OCI-LY1 (cell line): ENCODE measurements at regions not wholly inside any gene's neighbourhood (a gene's known extent, or its start where the extent isn't known, plus 50 kb on each side); places are given as distances from the start of the nearest gene placed in this dataset.

Experiments used
- H2AFZ ChIP-seq: fragments of 200-600 bp; sonication (generic), shearing (Covaris generic); 2 replicates; pipeline ENCODE4 v1.6.0; 2014; ENCODE audit warnings: antibody characterized with exemption, mild to moderate bottlenecking, low read length
- H3F3A ChIP-seq: fragments of 200-600 bp; sonication (generic), shearing (Covaris generic); 2 replicates; pipeline ENCODE4 v1.6.0; 2014; ENCODE audit warnings: mild to moderate bottlenecking, antibody characterized with exemption, low read length, moderate library complexity; ENCODE audit not compliant: insufficient read depth
- H3K27ac ChIP-seq: fragments of 200-600 bp; sonication (generic); 2 replicates; pipeline ENCODE4 v1.5.1; 2014; ENCODE audit warnings: low read length, mixed run types, mild to moderate bottlenecking, low read depth; ENCODE audit not compliant: poor library complexity, severe bottlenecking
- H3K27me3 ChIP-seq: fragments of 200-600 bp; sonication (generic); 2 replicates; pipeline ENCODE4 v1.6.0; 2014; ENCODE audit warnings: antibody characterized with exemption, mild to moderate bottlenecking, low read length, moderate library complexity; ENCODE audit not compliant: insufficient read depth
- H3K36me3 ChIP-seq: fragments of 200-600 bp; sonication (generic); 2 replicates; pipeline ENCODE4 v1.6.1; 2014; ENCODE audit warnings: mild to moderate bottlenecking, antibody characterized with exemption, low read length, moderate library complexity, mixed read lengths; ENCODE audit not compliant: insufficient read depth
- H3K4me1 ChIP-seq: fragments of 200-600 bp; sonication (generic); 2 replicates; pipeline ENCODE4 v1.5.1; 2014; ENCODE audit warnings: mild to moderate bottlenecking, low read length, moderate library complexity; ENCODE audit not compliant: insufficient read depth, severe bottlenecking
- H3K4me2 ChIP-seq: fragments of 200-600 bp; sonication (generic), shearing (Covaris generic); 2 replicates; pipeline ENCODE4 v1.6.1; 2014; ENCODE audit warnings: low read length
- H3K4me3 ChIP-seq: fragments of 200-600 bp; sonication (generic); 2 replicates; pipeline ENCODE4 v1.5.1; 2014; ENCODE audit warnings: low read length, low read depth, mild to moderate bottlenecking, mixed read lengths; ENCODE audit not compliant: poor library complexity, severe bottlenecking
- H3K79me2 ChIP-seq: fragments of 200-600 bp; shearing (Covaris generic); 2 replicates; pipeline ENCODE4 v1.6.1; 2016; ENCODE audit warnings: mixed run types, low read length, mixed read lengths; ENCODE audit not compliant: insufficient read depth
- H3K9ac ChIP-seq: fragments of 200-600 bp; sonication (generic), shearing (Covaris generic); 2 replicates; pipeline ENCODE4 v1.6.1; 2014; ENCODE audit warnings: mild to moderate bottlenecking, low read length, mixed read lengths
- H3K9me2 ChIP-seq: fragments of 200-600 bp; sonication (generic), shearing (Covaris generic); 2 replicates; pipeline ENCODE4 v1.6.1; 2014; ENCODE audit warnings: low read depth, mild to moderate bottlenecking, low read length, mixed read lengths
- H3K9me3 ChIP-seq: fragments of 200-600 bp; shearing (Covaris generic); 2 replicates; pipeline ENCODE4 v1.6.1; 2014; ENCODE audit warnings: low read length, mixed read lengths
- H4K20me1 ChIP-seq: fragments of 200-600 bp; sonication (generic), shearing (Covaris generic); 2 replicates; pipeline ENCODE4 v1.6.0; 2016; ENCODE audit warnings: mild to moderate bottlenecking, low read length; ENCODE audit not compliant: insufficient read depth
- CTCF ChIP-seq: fragments of 200-600 bp; sonication (generic), shearing (Covaris generic); IDR thresholded peaks from 2 replicates; pipeline ENCODE4 v1.5.1; 2017; ENCODE audit warnings: mild to moderate bottlenecking, antibody characterized with exemption, low read length, moderate library complexity, mixed read lengths
- EZH2 ChIP-seq: fragments of 200-600 bp; sonication (generic), shearing (Covaris generic); IDR thresholded peaks from 2 replicates; pipeline ENCODE4 v1.8.0; 2017; ENCODE audit warnings: borderline replicate concordance, mixed run types, mild to moderate bottlenecking, antibody characterized with exemption, low read length, moderate library complexity, mixed read lengths

- Histone ChIP-seq H3K27ac (no peak overlapping the region), H3F3A (no peaks in the 10 kb centered on the region), H3K4me1 (no peaks in the 10 kb centered on the region), H2AFZ (no peak overlapping the region), H3K9ac (no peak overlapping the region), H3K27me3 (no peaks in the 10 kb centered on the region), H4K20me1 (no peaks in the 10 kb centered on the region), H3K9me2 (no peaks in the 10 kb centered on the region), H3K4me2 (no peak overlapping the region), H3K79me2 (no peaks in the 10 kb centered on the region), H3K36me3 (no peaks in the 10 kb centered on the region), H3K9me3 (no peaks in the 10 kb centered on the region), H3K4me3 (no peak overlapping the region)
- no peak for TF ChIP-seq CTCF
- TF ChIP-seq EZH2, result no peak
Measured at GRCh38 chr5:28580616-28581015, 1542.2 kb upstream of the CDH9 start.

- no peaks in the 10 kb centered on the region for H3F3A ChIP-seq
- no peaks in the 10 kb centered on the region for H3K9me2 ChIP-seq
- H3K4me1 ChIP-seq, result no peaks in the 10 kb centered on the region
- H3K27me3 ChIP-seq, result no peaks in the 10 kb centered on the region
- no peaks in the 10 kb centered on the region for H3K36me3 ChIP-seq
- H3K27ac ChIP-seq, result no peak overlapping the region
- no peaks in the 10 kb centered on the region for H4K20me1 ChIP-seq
- no peak overlapping the region for H3K9ac ChIP-seq
- TF ChIP-seq EZH2 (no peak), CTCF (peak; percentile 39)
- no peaks in the 10 kb centered on the region for H3K9me3 ChIP-seq
- H3K4me3 ChIP-seq, result no peak overlapping the region
- H3K79me2 ChIP-seq, result no peaks in the 10 kb centered on the region
- H2AFZ ChIP-seq, result no peak overlapping the region
- no peak overlapping the region for H3K4me2 ChIP-seq
Measured at GRCh38 chr5:28576022-28576421, 1537.6 kb upstream of the CDH9 start.

- Histone ChIP-seq H3K9me3 (no peaks in the 10 kb centered on the region), H3K9ac (no peak overlapping the region), H3K79me2 (no peaks in the 10 kb centered on the region), H3K4me2 (no peak overlapping the region), H4K20me1 (no peaks in the 10 kb centered on the region), H3K4me1 (no peaks in the 10 kb centered on the region), H3K4me3 (no peak overlapping the region), H3K27me3 (no peaks in the 10 kb centered on the region), H3K9me2 (no peaks in the 10 kb centered on the region), H3F3A (no peaks in the 10 kb centered on the region), H2AFZ (no peak overlapping the region), H3K27ac (no peak overlapping the region), H3K36me3 (no peaks in the 10 kb centered on the region)
- TF ChIP-seq EZH2 (no peak), CTCF (no peak)
Measured at GRCh38 chr5:28575368-28575767, 1537.0 kb upstream of the CDH9 start.
